Globus pallidus (tissue), 1 donor: ENCODE measurements at regions not wholly inside any gene's neighbourhood (a gene's known extent, or its start where the extent isn't known, plus 50 kb on each side); places are given as distances from the start of the nearest gene placed in this dataset.
A peak's percentile ranks its signal among the peaks of the same experiment; 100 is the strongest.

ENCODE experiments used
- DNase-seq: peaks from one replicate; pipeline ENCODE4 v3.0.0-alpha.2; 2015; ENCODE audit warnings: low spot score

- DNase-seq, result no peak
Measured at GRCh38 chr18:46321955-46322354, 217.8 kb downstream of the HAUS1 start.

GRCh38 chr18:46322411-46322891 lies 218.3 kb downstream of the HAUS1 start:
- no peak for DNase-seq

GRCh38 chr18:46322941-46323340 lies 218.8 kb downstream of the HAUS1 start:
- no peak for DNase-seq

- DNase-seq, result peak; percentile 14
Measured at GRCh38 chr18:46324087-46324955, 220.1 kb downstream of the HAUS1 start.

- DNase-seq, result no peak
Measured at GRCh38 chr18:46325895-46326294, 221.7 kb downstream of the HAUS1 start.

- DNase-seq, result no peak
Measured at GRCh38 chr18:46329736-46330246, 225.6 kb downstream of the HAUS1 start.

- DNase-seq, result no peak
Measured at GRCh38 chr18:46331316-46331715, 227.1 kb downstream of the HAUS1 start.

GRCh38 chr18:46332286-46332801 lies 228.2 kb downstream of the HAUS1 start:
- no peak for DNase-seq

- no peak for DNase-seq
Measured at GRCh38 chr18:46332921-46333341, 228.7 kb downstream of the HAUS1 start.

- peak; percentile 39 for DNase-seq
Measured at GRCh38 chr18:46333431-46334135, 229.4 kb downstream of the HAUS1 start.

GRCh38 chr18:46334868-46335281 lies 230.7 kb downstream of the HAUS1 start:
- no peak for DNase-seq

GRCh38 chr18:46335534-46336101 lies 231.4 kb downstream of the HAUS1 start:
- DNase-seq, result no peak

GRCh38 chr18:46336278-46337111 lies 232.3 kb downstream of the HAUS1 start:
- DNase-seq, result no peak

- no peak for DNase-seq
Measured at GRCh38 chr18:46337271-46337670, 233.1 kb downstream of the HAUS1 start.

- no peak for DNase-seq
Measured at GRCh38 chr18:46338205-46338604, 234.0 kb downstream of the HAUS1 start.

GRCh38 chr18:46338766-46339165 lies 234.6 kb downstream of the HAUS1 start:
- no peak for DNase-seq

- no peak for DNase-seq
Measured at GRCh38 chr18:46340716-46341115, 236.5 kb downstream of the HAUS1 start.

- DNase-seq, result no peak
Measured at GRCh38 chr18:46341986-46342525, 237.9 kb downstream of the HAUS1 start.

- DNase-seq, result no peak
Measured at GRCh38 chr18:46343456-46343855, 239.3 kb downstream of the HAUS1 start.

- DNase-seq, result no peak
Measured at GRCh38 chr18:46343931-46344372, 239.8 kb downstream of the HAUS1 start.
